Peyer's patch (tissue), 4 donors: ENCODE measurements at regions not wholly inside any gene's neighbourhood (a gene's known extent, or its start where the extent isn't known, plus 50 kb on each side); places are given as distances from the start of the nearest gene placed in this dataset.

ENCODE experiments used
- POLR2A ChIP-seq, 2 donors: fragments of 450-650 bp; IDR thresholded peaks; one replicate each; pipeline ENCODE4 v1.5.1; 2017; ENCODE audit warnings: antibody characterized with exemption in 2 of 2, mild to moderate bottlenecking in 2 of 2, moderate library complexity in 2 of 2
- TF ChIP-seq, protein P1 (sequence below), 6 experiments: fragments of 450-650 bp in 4 of 6; fragments of 200-600 bp in 2 of 6; sonication (generic) in 1 of 6; IDR thresholded peaks; one replicate each; pipeline ENCODE4 v1.5.1; 2017 to 2019; ENCODE audit warnings: antibody characterized with exemption in 6 of 6, mild to moderate bottlenecking in 3 of 6, moderate library complexity in 1 of 6

DNA sequence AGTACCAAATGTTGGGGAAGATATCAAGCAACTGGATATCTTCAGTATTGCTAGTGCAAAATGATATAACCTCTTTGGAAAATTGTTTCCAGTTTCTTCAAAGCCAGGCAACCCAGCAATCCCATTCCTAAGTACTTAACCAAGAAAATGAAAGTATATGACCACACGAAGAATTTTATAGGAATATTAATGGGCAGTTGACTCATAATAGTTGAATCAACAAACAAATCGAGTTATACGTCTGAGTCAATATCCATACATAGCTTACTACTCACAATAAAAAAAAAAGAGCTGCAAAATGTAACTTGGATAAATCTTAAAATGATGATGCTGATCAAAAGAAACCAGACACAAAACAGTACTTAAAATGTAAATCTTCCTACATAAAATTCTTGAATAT, 810.4 kb downstream of the METTL4 start:
- no peak for TF ChIP-seq POLR2A (IDR thresholded peaks at IDR 0.05)
- TF ChIP-seq, protein P1, sequence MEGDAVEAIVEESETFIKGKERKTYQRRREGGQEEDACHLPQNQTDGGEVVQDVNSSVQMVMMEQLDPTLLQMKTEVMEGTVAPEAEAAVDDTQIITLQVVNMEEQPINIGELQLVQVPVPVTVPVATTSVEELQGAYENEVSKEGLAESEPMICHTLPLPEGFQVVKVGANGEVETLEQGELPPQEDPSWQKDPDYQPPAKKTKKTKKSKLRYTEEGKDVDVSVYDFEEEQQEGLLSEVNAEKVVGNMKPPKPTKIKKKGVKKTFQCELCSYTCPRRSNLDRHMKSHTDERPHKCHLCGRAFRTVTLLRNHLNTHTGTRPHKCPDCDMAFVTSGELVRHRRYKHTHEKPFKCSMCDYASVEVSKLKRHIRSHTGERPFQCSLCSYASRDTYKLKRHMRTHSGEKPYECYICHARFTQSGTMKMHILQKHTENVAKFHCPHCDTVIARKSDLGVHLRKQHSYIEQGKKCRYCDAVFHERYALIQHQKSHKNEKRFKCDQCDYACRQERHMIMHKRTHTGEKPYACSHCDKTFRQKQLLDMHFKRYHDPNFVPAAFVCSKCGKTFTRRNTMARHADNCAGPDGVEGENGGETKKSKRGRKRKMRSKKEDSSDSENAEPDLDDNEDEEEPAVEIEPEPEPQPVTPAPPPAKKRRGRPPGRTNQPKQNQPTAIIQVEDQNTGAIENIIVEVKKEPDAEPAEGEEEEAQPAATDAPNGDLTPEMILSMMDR (IDR thresholded peaks at IDR 0.05), result no peak
